Limb (tissue), 2 donors: ENCODE measurements at regions not wholly inside any gene's neighbourhood (a gene's known extent, or its start where the extent isn't known, plus 50 kb on each side); places are given as distances from the start of the nearest gene placed in this dataset.
A peak's percentile ranks its signal among the peaks of the same experiment; 100 is the strongest.

Experiments used
- DNase-seq, 2 donors: peaks; one replicate each; pipeline ENCODE4 v3.0.0-alpha.2; 2016; ENCODE audit errors: extremely low spot score in 2 of 2

DNA sequence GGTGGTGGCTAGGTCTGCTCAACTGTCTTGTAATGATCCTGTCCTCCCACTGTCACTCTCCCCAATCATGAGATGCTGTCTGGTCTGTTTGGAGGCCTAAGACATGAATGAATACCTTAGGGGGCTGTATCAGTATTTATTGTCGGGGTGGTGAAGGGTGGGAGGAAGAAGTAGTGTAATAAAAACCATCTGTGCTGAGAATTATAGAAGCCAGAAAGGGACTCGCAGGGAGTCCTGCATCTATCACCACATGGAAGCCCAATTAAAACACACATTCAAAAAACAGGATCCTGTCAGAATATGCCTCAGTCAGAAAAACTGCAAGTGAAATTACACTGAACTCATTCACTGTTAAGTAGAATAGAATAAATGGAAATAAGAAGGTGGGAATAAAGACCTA lies 1134.3 kb upstream of the C9orf72 start:
- no peak for DNase-seq

GRCh38 chr9:28714188-28714587 lies 1140.9 kb upstream of the C9orf72 start:
- DNase-seq: no peak

GRCh38 chr9:28718226-28718625 lies 1144.9 kb upstream of the C9orf72 start:
- no peak for DNase-seq

- no peak for DNase-seq
Measured at GRCh38 chr9:28720746-28721145, 1147.5 kb upstream of the C9orf72 start.

GRCh38 chr9:28730111-28730510 lies 1156.8 kb upstream of the C9orf72 start:
- DNase-seq: no peak

GRCh38 chr9:28735738-28736342 lies 1162.6 kb upstream of the C9orf72 start:
- no peak for DNase-seq

DNA sequence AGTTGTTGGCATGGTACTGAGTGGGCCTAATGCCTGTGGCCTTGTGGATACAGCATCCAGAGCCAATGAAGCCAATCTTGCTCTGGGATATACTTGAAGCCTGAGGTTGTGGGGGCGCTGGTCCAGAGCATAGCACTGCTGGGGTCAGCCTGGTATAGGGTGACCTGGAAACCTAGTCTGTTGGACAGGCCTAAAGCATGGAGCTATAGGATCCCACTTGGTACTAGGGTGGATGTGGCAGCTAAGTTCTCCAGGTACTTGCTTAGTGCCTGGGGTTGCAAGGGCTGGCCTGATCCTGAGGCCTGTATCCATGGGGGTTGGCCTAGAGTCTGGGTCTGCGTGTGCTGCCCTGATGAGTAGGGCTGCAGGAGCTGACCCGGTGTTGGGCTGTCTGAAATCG lies 1168.2 kb upstream of the C9orf72 start:
- DNase-seq: no peak

DNA sequence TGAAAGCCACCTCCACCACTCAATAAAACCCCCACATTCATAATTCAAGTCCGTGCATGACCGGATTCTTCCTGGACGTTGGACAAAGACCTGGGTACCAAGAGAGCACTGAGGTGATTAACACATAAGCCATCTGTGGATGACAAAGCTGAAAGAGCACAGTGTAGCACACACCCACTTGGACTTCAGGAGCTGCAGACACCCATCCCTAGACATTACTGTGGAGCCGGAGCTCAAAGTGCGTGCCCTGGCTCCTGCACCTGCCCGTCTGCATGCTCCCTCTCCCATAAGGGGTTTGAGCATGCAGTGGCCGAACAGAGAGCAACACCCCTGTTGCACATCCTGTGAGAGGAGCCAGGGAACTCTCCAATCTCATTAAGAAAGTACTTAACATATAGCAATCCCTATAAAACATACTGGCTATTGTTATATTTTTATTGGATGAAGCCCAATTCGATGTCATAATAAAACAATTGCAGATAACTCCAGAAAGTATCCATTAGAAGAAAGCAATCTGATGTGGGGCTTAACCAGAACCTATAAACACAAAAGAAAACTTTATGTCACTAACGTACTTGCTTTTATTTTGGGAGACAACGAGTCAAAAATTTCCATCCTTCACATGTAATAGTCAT lies 1174.2 kb upstream of the C9orf72 start:
- no peak for DNase-seq

DNA sequence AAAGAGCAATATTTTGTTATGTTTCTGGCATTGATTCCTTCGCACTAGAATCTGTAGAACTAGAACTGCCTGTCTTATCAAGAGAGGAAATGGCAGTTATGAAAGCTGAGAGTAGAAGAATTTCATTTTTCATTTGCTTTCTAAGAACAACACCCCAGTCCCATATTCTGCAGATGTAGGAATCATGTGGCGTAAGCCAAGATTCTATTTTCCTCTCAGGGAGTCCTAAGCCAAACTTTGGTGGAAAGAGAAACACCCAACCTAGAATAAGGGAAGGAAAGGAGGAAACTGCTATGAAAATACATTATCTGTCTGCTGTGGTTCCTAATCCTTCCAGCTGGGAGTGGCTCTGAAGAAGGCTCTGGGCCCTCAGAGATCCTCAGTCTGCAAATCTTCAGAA lies 1176.9 kb upstream of the C9orf72 start:
- no peak for DNase-seq

GRCh38 chr9:28758341-28758740 lies 1185.1 kb upstream of the C9orf72 start:
- no peak for DNase-seq

- no peak for DNase-seq
Measured at GRCh38 chr9:28758971-28759370, 1185.7 kb upstream of the C9orf72 start.

DNA sequence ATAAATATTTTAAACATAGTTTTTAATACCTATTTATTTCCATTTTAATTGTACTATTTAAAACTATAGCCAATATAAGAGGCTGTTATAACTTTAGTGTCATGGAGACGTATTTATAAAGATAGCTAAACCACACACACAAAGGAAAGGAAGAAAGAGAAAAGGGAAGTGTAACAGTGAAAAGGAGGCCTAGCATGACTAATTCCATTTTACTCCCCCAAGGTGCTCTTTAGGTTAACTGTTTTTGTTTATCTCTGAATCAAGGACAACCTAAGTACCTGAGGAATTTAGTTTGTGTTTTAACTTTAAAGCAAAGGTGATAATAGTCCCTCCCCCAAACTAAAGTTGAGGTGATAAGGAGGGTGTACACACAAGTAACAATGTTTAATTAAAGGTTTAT lies 1188.9 kb upstream of the C9orf72 start:
- DNase-seq: no peak

DNA sequence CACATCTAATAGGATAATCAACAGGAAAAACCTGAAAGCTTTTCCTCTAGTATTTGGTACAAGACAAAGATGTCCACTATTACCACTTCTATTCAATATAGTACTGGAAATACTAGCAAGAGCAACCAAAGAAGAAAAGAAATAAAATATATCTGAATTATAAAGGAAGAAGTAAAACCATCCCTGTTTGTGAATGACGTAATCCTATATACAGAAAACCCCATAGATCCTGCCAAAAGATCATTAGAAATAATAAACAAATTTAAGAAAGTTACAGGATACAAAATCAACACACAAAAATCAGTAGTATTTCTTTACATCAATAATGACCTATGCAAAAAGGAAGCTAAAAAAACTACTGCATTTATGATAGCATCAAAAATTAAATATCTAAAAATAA lies 1191.3 kb upstream of the C9orf72 start:
- no peak for DNase-seq

DNA sequence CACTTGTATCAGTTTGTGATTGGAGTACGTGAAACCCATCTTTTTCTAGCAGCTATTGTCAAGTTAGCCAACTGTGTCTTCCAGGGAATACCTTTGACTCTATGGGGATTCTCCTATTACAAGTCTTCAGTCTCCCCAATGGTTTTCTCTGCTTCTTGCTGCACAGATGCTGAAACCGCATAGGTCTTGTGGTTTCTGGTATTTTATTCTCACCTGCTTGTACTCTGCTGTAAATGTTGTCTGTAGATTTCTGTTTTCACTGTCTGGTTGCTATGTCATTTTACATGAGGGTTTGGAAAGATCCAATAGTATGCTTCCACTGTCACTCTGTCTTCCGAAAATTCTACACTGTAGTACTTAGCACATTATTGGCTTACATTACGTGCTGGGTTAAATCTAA lies 1196.9 kb upstream of the C9orf72 start:
- DNase-seq: no peak

GRCh38 chr9:28770827-28771226 lies 1197.5 kb upstream of the C9orf72 start:
- DNase-seq: no peak

DNA sequence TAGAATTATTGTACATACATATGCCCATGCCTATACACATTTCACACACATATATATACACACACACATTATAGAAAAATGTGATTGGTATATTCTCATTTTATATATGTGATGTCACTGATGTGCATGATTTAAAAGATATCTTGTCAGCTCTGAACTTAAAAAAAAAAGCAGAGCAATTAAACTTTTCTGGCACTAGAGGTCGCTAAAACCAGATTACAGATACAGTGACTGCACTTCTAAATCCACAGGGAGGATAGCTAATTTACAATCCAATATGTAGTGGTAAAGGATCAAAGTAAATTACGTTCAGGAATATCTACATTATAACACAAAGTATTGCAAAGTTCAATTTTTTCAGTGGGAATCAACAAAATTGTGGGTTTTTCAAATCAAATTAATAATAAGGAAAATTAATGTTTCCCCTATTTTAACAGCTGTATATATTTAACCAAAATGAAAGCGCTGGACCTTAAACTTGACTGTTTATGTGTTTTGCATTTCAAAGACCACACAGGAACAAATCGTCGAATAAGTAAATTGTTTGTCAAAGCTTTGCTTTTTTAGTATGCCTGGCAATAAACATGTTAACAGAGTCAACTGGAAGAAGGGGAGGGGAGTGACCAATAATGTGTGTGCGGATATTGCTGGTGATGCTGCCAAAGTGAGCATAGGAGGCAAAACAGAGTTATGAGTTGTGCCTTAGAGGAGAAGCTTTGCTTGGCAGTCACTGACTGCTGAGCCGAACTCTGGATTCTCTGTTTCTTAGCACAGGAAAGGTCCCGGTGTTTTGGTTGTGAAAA lies 1201.4 kb upstream of the C9orf72 start:
- peak in 1 of 2 donors; percentile 38 for DNase-seq

- no peak for DNase-seq
Measured at GRCh38 chr9:28779243-28779642, 1206.0 kb upstream of the C9orf72 start.

DNA sequence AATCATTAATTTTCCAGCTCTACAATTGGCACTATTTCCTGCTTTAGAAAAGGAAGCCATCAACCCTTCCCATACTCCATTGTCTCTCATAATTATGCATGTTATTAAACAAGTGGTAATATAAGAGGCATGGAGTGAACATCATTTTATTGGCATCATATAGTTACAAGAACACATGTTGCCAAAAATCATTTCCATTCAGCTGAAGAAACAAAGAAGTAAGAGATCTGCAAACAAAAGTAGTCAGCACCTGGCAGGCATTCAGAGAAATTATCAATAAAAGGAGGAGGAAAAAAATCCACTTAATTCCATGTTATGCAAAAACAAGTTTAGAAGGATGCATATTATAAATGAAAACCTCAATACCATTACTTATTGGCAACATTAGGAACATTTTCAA lies 1208.2 kb upstream of the C9orf72 start:
- no peak for DNase-seq

DNA sequence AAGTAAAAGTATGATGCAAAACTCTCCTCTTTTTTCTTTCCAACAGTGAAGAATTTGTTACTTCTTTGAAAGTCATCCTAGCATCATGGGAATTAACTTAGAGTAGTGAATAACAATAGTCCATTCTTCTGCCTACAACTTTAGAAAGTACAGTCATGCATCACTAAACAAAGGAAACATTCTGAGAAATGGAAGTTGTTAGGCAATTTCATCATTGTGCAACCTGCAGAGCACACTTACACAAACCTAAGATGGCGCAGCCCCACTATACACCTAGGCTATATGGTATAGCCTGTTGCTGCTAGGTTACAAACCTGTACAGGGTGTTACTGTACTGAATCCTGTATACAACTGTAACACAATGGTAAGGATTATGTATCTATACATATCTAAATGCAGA lies 1209.3 kb upstream of the C9orf72 start:
- no peak for DNase-seq

- DNase-seq: no peak
Measured at GRCh38 chr9:28792716-28793115, 1219.4 kb upstream of the C9orf72 start.

GRCh38 chr9:28799876-28800275 lies 1226.6 kb upstream of the C9orf72 start:
- no peak for DNase-seq

DNA sequence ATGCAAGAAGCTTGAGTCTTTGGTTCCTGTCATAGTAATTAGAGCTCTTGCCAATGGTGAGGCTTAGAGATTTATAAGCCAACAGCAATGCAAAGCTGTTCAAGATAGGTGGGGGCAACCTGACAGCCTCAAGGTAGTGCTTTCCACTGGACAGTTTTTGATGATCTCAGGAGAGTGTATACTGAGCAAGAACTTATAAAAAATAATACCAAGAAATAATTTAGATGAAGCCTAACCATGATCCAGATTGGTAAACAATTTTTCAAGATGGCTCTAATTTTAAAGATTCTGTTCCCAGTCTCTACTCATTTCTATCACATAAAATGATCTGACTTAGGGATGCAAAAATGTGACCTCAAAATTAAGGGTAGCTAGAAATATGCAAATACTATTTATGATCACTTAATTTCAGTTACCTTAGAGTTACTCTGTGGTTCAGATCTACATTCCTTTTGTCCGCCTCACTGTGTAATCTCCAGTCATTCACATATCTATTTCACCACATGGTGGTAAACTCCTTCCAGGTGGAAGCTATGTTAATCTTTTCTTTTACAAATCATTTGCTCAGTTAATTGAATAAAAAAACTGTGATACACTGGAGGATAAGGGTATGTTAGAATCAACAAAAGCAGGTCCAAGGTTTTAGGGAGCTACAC lies 1228.0 kb upstream of the C9orf72 start:
- no peak for DNase-seq
